ENCODE measurements at regions not wholly inside any gene's neighbourhood (a gene's known extent, or its start where the extent isn't known, plus 50 kb on each side); places are given as distances from the start of the nearest gene placed in this dataset.
"Not testable (repeated sequence)": the region's sequence is repeated elsewhere in the genome, so short reads cannot be mapped to it uniquely, and the experiment has no call there.

GRCh38 chr14:85009506-85009905 is 520.4 kb upstream of the FLRT2 start:
- no peak for DNase-seq

GRCh38 chr14:85010186-85010585 is 519.8 kb upstream of the FLRT2 start:
- no peak for DNase-seq

- no peak for DNase-seq
Observed at GRCh38 chr14:85016496-85016895, 513.4 kb upstream of the FLRT2 start.

- not testable (repeated sequence) for DNase-seq
Observed at GRCh38 chr14:85023866-85024265, 506.1 kb upstream of the FLRT2 start.

- DNase-seq = no peak
Observed at GRCh38 chr14:85024931-85025330, 505.0 kb upstream of the FLRT2 start.

GRCh38 chr14:85027681-85028370 is 502.1 kb upstream of the FLRT2 start:
- DNase-seq = no peak

GRCh38 chr14:85037411-85037810 is 492.5 kb upstream of the FLRT2 start:
- no peak for DNase-seq

GRCh38 chr14:85038526-85039352 is 491.2 kb upstream of the FLRT2 start:
- no peak for DNase-seq

GRCh38 chr14:85039353-85039626 is 490.7 kb upstream of the FLRT2 start:
- no peak for DNase-seq

GRCh38 chr14:85040046-85040685 is 489.8 kb upstream of the FLRT2 start:
- no peak for DNase-seq

- no peak for DNase-seq
Observed at GRCh38 chr14:85041618-85042017, 488.3 kb upstream of the FLRT2 start.

- no peak for DNase-seq
Observed at GRCh38 chr14:85042301-85042700, 487.6 kb upstream of the FLRT2 start.

GRCh38 chr14:85050180-85050579 is 479.8 kb upstream of the FLRT2 start:
- no peak for DNase-seq

GRCh38 chr14:85052646-85053045 is 477.3 kb upstream of the FLRT2 start:
- no peak for DNase-seq

- no peak for DNase-seq
Observed at GRCh38 chr14:85054178-85054577, 475.8 kb upstream of the FLRT2 start.

GRCh38 chr14:85056267-85056666 is 473.7 kb upstream of the FLRT2 start:
- DNase-seq = no peak

- no peak for DNase-seq
Observed at GRCh38 chr14:85057221-85057620, 472.7 kb upstream of the FLRT2 start.

GRCh38 chr14:85058150-85058549 is 471.8 kb upstream of the FLRT2 start:
- DNase-seq = no peak

- no peak for DNase-seq
Observed at GRCh38 chr14:85060121-85060520, 469.8 kb upstream of the FLRT2 start.

GRCh38 chr14:85061256-85061655 is 468.7 kb upstream of the FLRT2 start:
- DNase-seq = no peak

- no peak for DNase-seq
Observed at GRCh38 chr14:85063747-85064146, 466.2 kb upstream of the FLRT2 start.

- DNase-seq = no peak
Observed at GRCh38 chr14:85071447-85071846, 458.5 kb upstream of the FLRT2 start.

- no peak for DNase-seq
Observed at GRCh38 chr14:85074955-85075354, 455.0 kb upstream of the FLRT2 start.
